Endothelial cell (in vitro differentiated cells): ENCODE measurements at regions not wholly inside any gene's neighbourhood (a gene's known extent, or its start where the extent isn't known, plus 50 kb on each side); places are given as distances from the start of the nearest gene placed in this dataset.

ENCODE experiments used
- DNase-seq: peaks from one replicate; pipeline ENCODE4 v3.0.0; 2021; ENCODE audit warnings: low spot score
- H3K27ac Mint-ChIP-seq: one replicate; pipeline ENCODE4 v1.8.0; 2021; ENCODE audit warnings: mixed read lengths, inconsistent platforms; ENCODE audit not compliant: unreplicated experiment
- H3K27me3 Mint-ChIP-seq: one replicate; pipeline ENCODE4 v1.8.0; 2021; ENCODE audit warnings: mild to moderate bottlenecking, moderate library complexity, mixed read lengths, inconsistent platforms; ENCODE audit not compliant: unreplicated experiment
- H3K36me3 Mint-ChIP-seq: one replicate; pipeline ENCODE4 v1.8.0; 2021; ENCODE audit warnings: mild to moderate bottlenecking, low read depth, mixed read lengths, inconsistent platforms; ENCODE audit not compliant: unreplicated experiment
- H3K4me1 Mint-ChIP-seq: one replicate; pipeline ENCODE4 v1.8.0; 2021; ENCODE audit warnings: mild to moderate bottlenecking, mixed read lengths, inconsistent platforms; ENCODE audit not compliant: unreplicated experiment
- H3K4me3 Mint-ChIP-seq: one replicate; pipeline ENCODE4 v1.8.0; 2021; ENCODE audit warnings: mild to moderate bottlenecking, mixed read lengths, inconsistent platforms; ENCODE audit not compliant: unreplicated experiment
- H3K9me3 Mint-ChIP-seq: one replicate; pipeline ENCODE4 v1.8.0; 2021; ENCODE audit warnings: mixed read lengths, inconsistent platforms; ENCODE audit not compliant: unreplicated experiment
- TF ChIP-seq, protein P1 (sequence below): fragments of 200-600 bp; sonication (generic); IDR thresholded peaks from one replicate; pipeline ENCODE4 v1.5.0; 2021; ENCODE audit warnings: antibody characterized with exemption; ENCODE audit not compliant: unreplicated experiment

DNA sequence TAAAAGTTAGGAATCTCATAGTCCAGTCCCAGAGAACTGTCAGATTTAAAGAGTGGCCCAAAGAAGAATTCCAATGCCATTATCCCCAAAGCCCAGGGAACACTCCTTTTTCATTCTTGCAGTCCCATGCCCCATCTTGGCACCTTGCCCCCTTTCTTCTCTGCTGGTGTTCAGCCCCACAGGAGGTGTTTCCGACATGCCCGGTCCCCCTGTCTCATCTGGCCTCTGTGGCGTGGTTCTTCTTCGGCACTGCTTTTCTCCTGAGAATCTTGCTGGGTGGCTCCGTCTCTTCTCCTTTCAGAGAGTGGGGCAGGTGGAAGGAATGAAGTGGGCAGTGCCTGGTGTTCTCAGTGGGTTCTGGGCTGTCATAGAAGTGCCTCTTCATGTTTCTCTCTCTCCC is 64.7 kb downstream of the VCPKMT start:
- H3K36me3 Mint-ChIP-seq, result peaks cover 7% of the 10 kb centered on the region
- no peak for DNase-seq
- H3K27me3 Mint-ChIP-seq, result peaks cover 10% of the 10 kb centered on the region
- H3K4me3 Mint-ChIP-seq, result no peak overlapping the region
- TF ChIP-seq, protein P1, sequence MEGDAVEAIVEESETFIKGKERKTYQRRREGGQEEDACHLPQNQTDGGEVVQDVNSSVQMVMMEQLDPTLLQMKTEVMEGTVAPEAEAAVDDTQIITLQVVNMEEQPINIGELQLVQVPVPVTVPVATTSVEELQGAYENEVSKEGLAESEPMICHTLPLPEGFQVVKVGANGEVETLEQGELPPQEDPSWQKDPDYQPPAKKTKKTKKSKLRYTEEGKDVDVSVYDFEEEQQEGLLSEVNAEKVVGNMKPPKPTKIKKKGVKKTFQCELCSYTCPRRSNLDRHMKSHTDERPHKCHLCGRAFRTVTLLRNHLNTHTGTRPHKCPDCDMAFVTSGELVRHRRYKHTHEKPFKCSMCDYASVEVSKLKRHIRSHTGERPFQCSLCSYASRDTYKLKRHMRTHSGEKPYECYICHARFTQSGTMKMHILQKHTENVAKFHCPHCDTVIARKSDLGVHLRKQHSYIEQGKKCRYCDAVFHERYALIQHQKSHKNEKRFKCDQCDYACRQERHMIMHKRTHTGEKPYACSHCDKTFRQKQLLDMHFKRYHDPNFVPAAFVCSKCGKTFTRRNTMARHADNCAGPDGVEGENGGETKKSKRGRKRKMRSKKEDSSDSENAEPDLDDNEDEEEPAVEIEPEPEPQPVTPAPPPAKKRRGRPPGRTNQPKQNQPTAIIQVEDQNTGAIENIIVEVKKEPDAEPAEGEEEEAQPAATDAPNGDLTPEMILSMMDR, result no peak
- H3K27ac Mint-ChIP-seq, result no peak overlapping the region
- H3K4me1 Mint-ChIP-seq, result peaks cover 11% of the 10 kb centered on the region
- no peaks in the 10 kb centered on the region for H3K9me3 Mint-ChIP-seq

DNA sequence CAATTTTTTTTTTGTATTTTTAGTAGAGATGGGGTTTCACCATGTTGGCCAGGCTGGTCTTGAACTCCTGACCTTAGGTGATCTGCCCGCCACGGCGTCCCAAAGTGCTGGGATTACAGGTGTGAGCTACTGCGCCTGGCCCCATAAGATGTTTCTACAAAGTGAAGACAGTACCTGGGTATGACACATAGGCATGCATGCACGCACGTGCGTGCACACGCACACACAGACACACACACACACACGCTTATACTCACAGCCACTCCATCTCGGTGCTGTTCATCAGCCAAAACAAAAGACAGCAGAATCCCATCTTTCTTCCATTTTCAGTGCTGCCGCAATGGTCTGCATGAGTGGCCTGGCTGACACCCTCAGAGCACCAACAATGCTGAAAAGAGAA is 63.9 kb downstream of the VCPKMT start:
- peaks cover 10% of the 10 kb centered on the region for H3K27me3 Mint-ChIP-seq
- no peak overlapping the region for H3K27ac Mint-ChIP-seq
- peaks cover 15% of the 10 kb centered on the region for H3K4me1 Mint-ChIP-seq
- H3K9me3 Mint-ChIP-seq, result no peaks in the 10 kb centered on the region
- no peak for DNase-seq
- H3K4me3 Mint-ChIP-seq, result no peak overlapping the region
- TF ChIP-seq, protein P1, result no peak
- H3K36me3 Mint-ChIP-seq, result peaks cover 8% of the 10 kb centered on the region

DNA sequence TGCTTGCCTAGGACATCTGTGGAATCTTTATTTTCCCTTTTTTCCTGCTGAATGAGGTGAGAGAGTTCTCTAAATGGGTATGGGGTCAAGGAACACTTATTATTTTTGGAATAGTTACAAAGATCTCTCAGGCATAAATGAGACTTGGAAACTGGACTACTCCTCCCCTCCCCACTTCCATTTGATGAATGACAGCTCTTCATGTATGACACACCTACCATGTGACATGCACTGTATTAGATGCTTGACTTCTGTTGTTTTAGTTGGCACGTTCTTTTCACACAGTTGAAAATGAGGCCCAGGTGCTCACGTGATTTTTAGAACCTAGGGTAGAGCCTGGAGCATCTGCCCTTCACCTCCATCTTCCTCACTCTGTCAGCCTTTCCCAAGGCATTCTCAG is 62.4 kb downstream of the VCPKMT start:
- H3K4me3 Mint-ChIP-seq, result no peak overlapping the region
- TF ChIP-seq, protein P1, result no peak
- peak overlapping the region; percentile 27 for H3K27ac Mint-ChIP-seq
- peaks cover 10% of the 10 kb centered on the region for H3K36me3 Mint-ChIP-seq
- H3K4me1 Mint-ChIP-seq, result peaks cover 21% of the 10 kb centered on the region
- no peak for DNase-seq
- peaks cover 10% of the 10 kb centered on the region for H3K27me3 Mint-ChIP-seq
- no peaks in the 10 kb centered on the region for H3K9me3 Mint-ChIP-seq

DNA sequence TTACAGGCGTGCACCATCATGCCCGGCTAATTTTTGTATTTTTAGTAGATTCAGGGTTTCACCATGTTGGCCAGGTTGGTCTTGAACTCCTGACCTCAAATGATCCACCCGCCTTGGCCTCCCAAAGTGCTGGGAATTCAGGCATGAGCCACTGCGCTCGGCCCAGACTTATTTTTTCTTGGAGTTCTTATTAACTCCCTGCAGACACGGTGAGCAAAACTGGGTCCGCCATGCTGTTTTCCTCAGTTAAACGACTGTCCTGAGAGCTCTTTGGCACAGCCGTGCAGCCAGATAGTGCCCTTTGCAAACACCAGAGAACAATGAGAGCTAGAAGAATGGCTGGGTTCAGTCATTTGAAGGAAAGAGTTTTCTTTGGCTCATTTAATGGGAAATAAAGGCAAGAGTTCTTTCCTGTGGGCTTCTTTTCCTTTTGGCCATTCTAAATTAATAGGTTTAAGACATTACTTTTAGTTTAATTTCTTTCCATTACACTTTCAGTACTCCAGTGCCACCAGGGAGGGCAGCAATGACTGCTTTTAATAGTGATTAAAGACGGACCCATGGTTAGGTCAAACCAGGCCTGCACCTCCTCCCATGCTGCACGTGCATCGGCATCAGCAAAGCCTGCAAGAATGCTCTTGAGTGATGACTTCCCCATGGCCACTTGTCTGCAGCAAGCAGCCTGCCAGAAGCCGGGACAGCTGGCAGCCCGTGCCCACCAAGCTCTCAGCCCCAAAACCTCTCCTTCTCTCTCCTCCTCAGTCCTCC is 60.7 kb downstream of the VCPKMT start:
- TF ChIP-seq, protein P1, result no peak
- Mint-ChIP-seq H3K27ac (no peak overlapping the region), H3K27me3 (peaks cover 10% of the 10 kb centered on the region), H3K36me3 (peaks cover 6% of the 10 kb centered on the region), H3K4me3 (no peak overlapping the region), H3K9me3 (no peaks in the 10 kb centered on the region), H3K4me1 (peaks cover 33% of the 10 kb centered on the region)
- DNase-seq, result no peak

DNA sequence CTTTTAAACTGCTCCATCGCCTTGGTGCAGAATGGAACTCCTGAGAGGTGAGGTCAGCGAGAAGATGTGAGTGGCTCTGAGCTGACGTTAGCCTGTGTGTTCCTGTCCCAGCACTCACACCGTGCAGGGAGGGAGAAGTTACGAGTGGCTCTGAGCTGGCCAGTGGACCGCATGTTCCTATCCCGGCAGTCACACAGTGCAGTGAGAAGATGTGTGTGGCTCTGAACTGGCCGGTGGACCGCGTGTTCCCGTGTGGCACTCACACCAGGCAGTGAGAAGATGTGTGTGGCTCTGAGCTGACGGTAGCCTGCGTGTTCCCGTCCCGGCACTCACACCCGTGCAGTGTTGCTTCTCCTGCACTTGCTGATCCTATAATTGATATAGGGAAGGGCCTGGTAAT is 59.9 kb downstream of the VCPKMT start:
- no peak overlapping the region for H3K27ac Mint-ChIP-seq
- H3K27me3 Mint-ChIP-seq, result peaks cover 12% of the 10 kb centered on the region
- no peak overlapping the region for H3K4me3 Mint-ChIP-seq
- H3K36me3 Mint-ChIP-seq, result peaks cover 6% of the 10 kb centered on the region
- no peak for DNase-seq
- H3K4me1 Mint-ChIP-seq, result peaks cover 39% of the 10 kb centered on the region
- TF ChIP-seq, protein P1, result no peak
- H3K9me3 Mint-ChIP-seq, result no peaks in the 10 kb centered on the region
